OCI-LY7 (cell line): ENCODE measurements at regions not wholly inside any gene's neighbourhood (a gene's known extent, or its start where the extent isn't known, plus 50 kb on each side); places are given as distances from the start of the nearest gene placed in this dataset.

ENCODE experiments used
- BruUV-seq: library from RNA; stranded (reverse); fragments of 400-500 nt; replicated peaks from 2 replicates; lab custom pipeline; 2021; lab: Mats Ljungman, UMichigan
- CTCF ChIA-PET: fragments of 300-600 bp; sonication (Branson Sonifier 250); formaldehyde crosslinking; loops from one replicate; lab custom pipeline; 2022; ENCODE audit warnings: antibody characterized with exemption; ENCODE audit not compliant: unreplicated experiment; lab: Charles Lee
- POLR2A ChIA-PET: fragments of 300-600 bp; sonication (Branson Sonifier 250); formaldehyde crosslinking; loops from one replicate; lab custom pipeline; 2022; ENCODE audit warnings: antibody characterized with exemption; lab: Charles Lee
- DNase-seq: peaks from one replicate; pipeline ENCODE4 v3.0.0-alpha.2; 2015; ENCODE audit warnings: low spot score
- H2AFZ ChIP-seq: fragments of 200-600 bp; sonication (generic), shearing (Covaris generic); 2 replicates; pipeline ENCODE4 v1.6.1; 2014; ENCODE audit warnings: mild to moderate bottlenecking, antibody characterized with exemption, low read length, moderate library complexity
- H3K27ac ChIP-seq: fragments of 200-600 bp; sonication (generic); 2 replicates; pipeline ENCODE4 v1.5.1; 2014; ENCODE audit warnings: mixed run types, low read depth, mild to moderate bottlenecking, moderate library complexity, low read length, inconsistent platforms; ENCODE audit not compliant: poor library complexity, severe bottlenecking
- H3K36me3 ChIP-seq: fragments of 200-600 bp; sonication (generic); 2 replicates; pipeline ENCODE4 v1.6.1; 2014; ENCODE audit warnings: mild to moderate bottlenecking, antibody characterized with exemption, low read length, moderate library complexity, mixed read lengths; ENCODE audit not compliant: insufficient read depth
- H3K4me1 ChIP-seq: fragments of 200-600 bp; sonication (generic); 2 replicates; pipeline ENCODE4 v1.5.1; 2014; ENCODE audit warnings: mild to moderate bottlenecking, low read length; ENCODE audit not compliant: insufficient read depth, poor library complexity, severe bottlenecking
- H3K4me2 ChIP-seq: fragments of 200-600 bp; sonication (generic); 2 replicates; pipeline ENCODE4 v1.6.1; 2014; ENCODE audit warnings: mild to moderate bottlenecking, low read length
- H3K4me3 ChIP-seq: fragments of 200-600 bp; sonication (generic); 2 replicates; pipeline ENCODE4 v1.5.1; 2014; ENCODE audit warnings: mild to moderate bottlenecking, low read depth, low read length; ENCODE audit not compliant: poor library complexity, severe bottlenecking
- H3K79me2 ChIP-seq: fragments of 200-600 bp; sonication (generic); 2 replicates; pipeline ENCODE4 v1.6.1; 2016; ENCODE audit warnings: low read depth, mild to moderate bottlenecking, low read length, moderate library complexity, mixed read lengths; ENCODE audit not compliant: insufficient read depth
- H3K9me2 ChIP-seq: fragments of 200-600 bp; sonication (generic); 2 replicates; pipeline ENCODE4 v1.6.1; 2016; ENCODE audit warnings: mild to moderate bottlenecking, low read length, mixed read lengths; ENCODE audit not compliant: insufficient read depth
- H3K9me3 ChIP-seq: fragments of 200-600 bp; sonication (generic); 2 replicates; pipeline ENCODE4 v1.6.1; 2014; ENCODE audit warnings: mild to moderate bottlenecking, mixed run types, low read length, mixed read lengths
- H4K20me1 ChIP-seq: fragments of 200-600 bp; sonication (generic); 2 replicates; pipeline ENCODE4 v1.6.1; 2014; ENCODE audit warnings: mild to moderate bottlenecking, antibody characterized with exemption, low read length, moderate library complexity, mixed read lengths; ENCODE audit not compliant: insufficient read depth
- EZH2phosphoT487 ChIP-seq: fragments of 200-600 bp; sonication (generic); IDR thresholded peaks from 2 replicates; pipeline ENCODE4 v1.6.1; 2018; ENCODE audit warnings: low read depth, borderline replicate concordance, mild to moderate bottlenecking, mixed run types, antibody characterized with exemption, low read length, moderate library complexity, mixed read lengths
- intact Hi-C: fragments of 100-400 bp; cut with micrococcal nuclease; formaldehyde crosslinking; loops from one replicate; pipeline ENCODE4 v1.10.0; 2022; ENCODE audit not compliant: unreplicated experiment
- TF ChIP-seq, protein P1 (sequence below): fragments of 200-600 bp; sonication (generic); conservative IDR thresholded peaks from 2 replicates; pipeline ENCODE4 v1.5.1; 2014; ENCODE audit warnings: mild to moderate bottlenecking, antibody characterized with exemption, low read length, moderate library complexity, mixed read lengths

- ChIA-PET POLR2A (no interaction called here), CTCF (no interaction called here)
- Histone ChIP-seq H3K27ac (no peak overlapping the region), H3K79me2 (no peaks in the 10 kb centered on the region), H3K4me3 (no peak overlapping the region), H3K9me3 (no peaks in the 10 kb centered on the region), H3K9me2 (no peaks in the 10 kb centered on the region), H2AFZ (no peak overlapping the region), H3K4me1 (no peaks in the 10 kb centered on the region), H3K36me3 (no peaks in the 10 kb centered on the region), H4K20me1 (no peaks in the 10 kb centered on the region), H3K4me2 (no peak overlapping the region)
- intact Hi-C loops, result no loop called here
- no peak for TF ChIP-seq EZH2phosphoT487
- TF ChIP-seq, protein P1, sequence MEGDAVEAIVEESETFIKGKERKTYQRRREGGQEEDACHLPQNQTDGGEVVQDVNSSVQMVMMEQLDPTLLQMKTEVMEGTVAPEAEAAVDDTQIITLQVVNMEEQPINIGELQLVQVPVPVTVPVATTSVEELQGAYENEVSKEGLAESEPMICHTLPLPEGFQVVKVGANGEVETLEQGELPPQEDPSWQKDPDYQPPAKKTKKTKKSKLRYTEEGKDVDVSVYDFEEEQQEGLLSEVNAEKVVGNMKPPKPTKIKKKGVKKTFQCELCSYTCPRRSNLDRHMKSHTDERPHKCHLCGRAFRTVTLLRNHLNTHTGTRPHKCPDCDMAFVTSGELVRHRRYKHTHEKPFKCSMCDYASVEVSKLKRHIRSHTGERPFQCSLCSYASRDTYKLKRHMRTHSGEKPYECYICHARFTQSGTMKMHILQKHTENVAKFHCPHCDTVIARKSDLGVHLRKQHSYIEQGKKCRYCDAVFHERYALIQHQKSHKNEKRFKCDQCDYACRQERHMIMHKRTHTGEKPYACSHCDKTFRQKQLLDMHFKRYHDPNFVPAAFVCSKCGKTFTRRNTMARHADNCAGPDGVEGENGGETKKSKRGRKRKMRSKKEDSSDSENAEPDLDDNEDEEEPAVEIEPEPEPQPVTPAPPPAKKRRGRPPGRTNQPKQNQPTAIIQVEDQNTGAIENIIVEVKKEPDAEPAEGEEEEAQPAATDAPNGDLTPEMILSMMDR, result no peak
- BruUV-seq, result no TSS peak
- no peak for DNase-seq
Measured at GRCh38 chr3:168473334-168473890, 377.7 kb upstream of the GOLIM4 start.

GRCh38 chr3:168472783-168473182, 377.1 kb upstream of the GOLIM4 start:
- no peak overlapping the region for H3K4me2 ChIP-seq
- intact Hi-C loops, result no loop called here
- no peaks in the 10 kb centered on the region for H3K9me2 ChIP-seq
- H3K27ac ChIP-seq, result no peak overlapping the region
- TF ChIP-seq EZH2phosphoT487, result no peak
- H3K9me3 ChIP-seq, result no peaks in the 10 kb centered on the region
- no peaks in the 10 kb centered on the region for H3K79me2 ChIP-seq
- no peak overlapping the region for H2AFZ ChIP-seq
- POLR2A ChIA-PET, result no interaction called here
- H3K36me3 ChIP-seq, result no peaks in the 10 kb centered on the region
- DNase-seq, result no peak
- no peaks in the 10 kb centered on the region for H4K20me1 ChIP-seq
- no peak overlapping the region for H3K4me3 ChIP-seq
- CTCF ChIA-PET, result no interaction called here
- no peaks in the 10 kb centered on the region for H3K4me1 ChIP-seq
- BruUV-seq, result no TSS peak

- TF ChIP-seq EZH2phosphoT487, result no peak
- TF ChIP-seq, protein P1, result no peak
- Histone ChIP-seq H3K79me2 (no peaks in the 10 kb centered on the region), H3K9me3 (no peaks in the 10 kb centered on the region), H3K4me2 (no peak overlapping the region), H3K4me1 (no peaks in the 10 kb centered on the region), H3K36me3 (no peaks in the 10 kb centered on the region), H2AFZ (no peak overlapping the region), H3K27ac (no peak overlapping the region), H4K20me1 (no peaks in the 10 kb centered on the region), H3K4me3 (no peak overlapping the region), H3K9me2 (no peaks in the 10 kb centered on the region)
- no TSS peak for BruUV-seq
- ChIA-PET CTCF (no interaction called here), POLR2A (no interaction called here)
- intact Hi-C loops, result no loop called here
- no peak for DNase-seq
Measured at GRCh38 chr3:168470380-168470779, 374.7 kb upstream of the GOLIM4 start.
